ENCODE measurements at regions not wholly inside any gene's neighbourhood (a gene's known extent, or its start where the extent isn't known, plus 50 kb on each side); places are given as distances from the start of the nearest gene placed in this dataset.

DNA sequence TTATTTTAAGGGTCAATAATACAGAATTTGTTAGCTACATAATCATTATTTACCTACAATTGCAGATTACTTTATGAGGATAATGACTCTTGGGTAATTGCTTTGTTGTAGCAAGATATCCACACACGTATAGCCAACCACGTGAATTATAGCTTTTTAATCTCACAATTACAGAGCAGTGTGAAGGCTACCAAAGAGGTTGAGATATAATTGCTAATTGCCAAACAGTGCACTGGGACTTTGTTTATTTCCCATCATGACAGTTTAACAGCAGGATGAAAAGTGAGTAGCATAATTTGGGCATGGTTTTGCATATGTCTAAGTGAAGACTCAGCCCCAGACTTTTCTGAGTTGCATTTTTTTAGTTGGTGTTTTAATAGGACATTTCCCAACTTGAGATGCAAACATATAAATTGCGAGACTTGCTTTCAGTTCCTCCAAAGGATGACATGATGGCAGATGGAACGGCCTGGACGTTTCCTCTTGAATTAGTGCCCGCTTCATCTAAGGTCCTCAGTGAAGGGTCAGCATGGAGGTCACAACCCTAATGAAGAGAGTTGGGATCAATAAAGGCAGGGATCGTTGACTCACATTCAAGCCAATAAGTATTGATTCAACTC lies 180.7 kb upstream of the GPR26 start:
- Histone ChIP-seq H3K56ac (ENCODE audit: insufficient read length, low read depth, low read length) (no peak overlapping the region), H3K18ac (ENCODE audit: insufficient read length, low read depth, low read length) (no peak overlapping the region), H2AFZ (ENCODE audit: low read length) (no peak overlapping the region), H4K5ac (ENCODE audit: insufficient read length, low read depth, low read length) (no peak overlapping the region), H3K14ac (ENCODE audit: insufficient read depth, low read length) (no peak overlapping the region), H3K4ac (ENCODE audit: low read depth, low read length) (no peak overlapping the region), H3K27ac (ENCODE audit: insufficient read length, low read depth, low read length) (no peak overlapping the region), H2BK12ac (ENCODE audit: insufficient read length, low read depth, low read length) (no peak overlapping the region), H3K23me2 (ENCODE audit: insufficient read length, low read depth, low read length, poor library complexity, severe bottlenecking) (no peaks in the 10 kb centered on the region), H2AK5ac (ENCODE audit: insufficient read length, low read length) (no peak overlapping the region), H3K79me1 (ENCODE audit: insufficient read depth, low read depth, low read length, poor library complexity, severe bottlenecking) (no peaks in the 10 kb centered on the region), H3K9ac (ENCODE audit: extremely low read depth, insufficient read length, low read length) (no peak overlapping the region), H3K9me3 (ENCODE audit: control insufficient read depth, low read depth, low read length) (no peaks in the 10 kb centered on the region), H4K20me1 (ENCODE audit: control insufficient read depth, insufficient read depth, insufficient read length) (no peaks in the 10 kb centered on the region), H2BK5ac (ENCODE audit: insufficient read length, low read length) (no peak overlapping the region), H3K4me2 (ENCODE audit: insufficient read depth, insufficient read length, low read length) (no peak overlapping the region), H3K79me2 (ENCODE audit: insufficient read depth, low read length) (no peaks in the 10 kb centered on the region), H3K27me3 (ENCODE audit: insufficient read depth, low read length) (no peaks in the 10 kb centered on the region; the same call in 1 of the 2 replicates), H4K91ac (ENCODE audit: insufficient read length, low read depth, low read length) (no peak overlapping the region), H3K23ac (ENCODE audit: insufficient read length, low read depth, low read length) (no peak overlapping the region), H2BK15ac (ENCODE audit: low read depth, low read length) (no peak overlapping the region), H2BK20ac (ENCODE audit: low read depth, low read length, poor library complexity, severe bottlenecking) (no peak overlapping the region), H3T11ph (ENCODE audit: low read length) (no peak overlapping the region), H3K4me1 (ENCODE audit: insufficient read depth, low read length) (no peaks in the 10 kb centered on the region), H2BK120ac (ENCODE audit: low read depth, low read length, poor library complexity, severe bottlenecking) (no peak overlapping the region), H4K8ac (replicated peaks; ENCODE audit: insufficient read length, low read depth, low read length) (no peak overlapping the region)
- no peaks in the 10 kb centered on the region for H3K36me3 Mint-ChIP-seq (ENCODE audit: insufficient read depth in 1 of 3, low read depth in 3 of 3)
- H3K9me3 Mint-ChIP-seq, result peaks cover 0 to 2% of the 10 kb centered on the region in 2 experiments; a peak in 1 of 5 replicates
- no CpG with 5 or more reads among the region's 7 CpGs for WGBS (ENCODE audit: extremely low coverage, insufficient read length, low lambda C conversion rate)
- no peak for TF ChIP-seq CTCF (conservative IDR thresholded peaks at IDR 0.05)
- DNase-seq, result no peak
- peaks cover 30 to 46% of the 10 kb centered on the region in 2 experiments for H3K4me1 Mint-ChIP-seq
- no peak overlapping the region for H3K4me3 Mint-ChIP-seq
- H3K27me3 Mint-ChIP-seq (ENCODE audit: low read depth), result peaks cover 7% of the 10 kb centered on the region
- no peak overlapping the region for H3K27ac Mint-ChIP-seq

Measured in H9 (cell line).